Loucy (cell line): ENCODE measurements at regions not wholly inside any gene's neighbourhood (a gene's known extent, or its start where the extent isn't known, plus 50 kb on each side); places are given as distances from the start of the nearest gene placed in this dataset.
"Not testable (repeated sequence)": the region's sequence is repeated elsewhere in the genome, so short reads cannot be mapped to it uniquely, and the experiment has no call there.

Experiments
- H2AFZ ChIP-seq: fragments of 200-600 bp; sonication (generic); 2 replicates; pipeline ENCODE4 v1.6.0; 2016; ENCODE audit warnings: antibody characterized with exemption, mild to moderate bottlenecking, low read length, moderate library complexity
- H3F3A ChIP-seq: fragments of 200-600 bp; 2 replicates; pipeline ENCODE4 v1.6.0; 2016; ENCODE audit warnings: antibody characterized with exemption, low read depth, mild to moderate bottlenecking
- H3K27me3 ChIP-seq: fragments of 200-600 bp; sonication (generic); 2 replicates; pipeline ENCODE4 v1.6.1; 2014; ENCODE audit warnings: low read length, mild to moderate bottlenecking; ENCODE audit not compliant: insufficient read depth, poor library complexity, severe bottlenecking
- H3K36me3 ChIP-seq: fragments of 200-600 bp; sonication (generic); 2 replicates; pipeline ENCODE4 v1.6.1; 2016; ENCODE audit warnings: low read length; ENCODE audit not compliant: insufficient read depth
- H3K4me1 ChIP-seq: fragments of 200-600 bp; sonication (generic); 2 replicates; pipeline ENCODE4 v1.5.1; 2014; ENCODE audit warnings: low read length, mild to moderate bottlenecking; ENCODE audit not compliant: insufficient read depth, poor library complexity, severe bottlenecking
- H3K4me2 ChIP-seq: fragments of 200-600 bp; sonication (generic); 2 replicates; pipeline ENCODE4 v1.6.0; 2014; ENCODE audit warnings: antibody characterized with exemption, low read length, low read depth, mild to moderate bottlenecking; ENCODE audit not compliant: poor library complexity, severe bottlenecking
- H3K4me3 ChIP-seq: fragments of 200-600 bp; sonication (generic); 2 replicates; pipeline ENCODE4 v1.5.1; 2014; ENCODE audit warnings: low read length, mild to moderate bottlenecking, mixed read lengths; ENCODE audit not compliant: poor library complexity, severe bottlenecking
- H3K79me2 ChIP-seq: fragments of 200-600 bp; sonication (generic); 2 replicates; pipeline ENCODE4 v1.6.1; 2014; ENCODE audit warnings: low read length; ENCODE audit not compliant: insufficient read depth
- H3K9ac ChIP-seq: fragments of 200-600 bp; sonication (generic); 2 replicates; pipeline ENCODE4 v1.6.0; 2014; ENCODE audit warnings: mild to moderate bottlenecking, low read depth, low read length, moderate library complexity; ENCODE audit not compliant: poor library complexity, severe bottlenecking
- H3K9me2 ChIP-seq: fragments of 200-600 bp; sonication (generic); replicated peaks from 2 replicates; pipeline ENCODE4 v1.6.1; 2016; ENCODE audit warnings: low read depth, low read length, mixed read lengths
- H3K9me3 ChIP-seq: fragments of 200-600 bp; sonication (generic); 2 replicates; pipeline ENCODE4 v1.6.1; 2014; ENCODE audit warnings: mild to moderate bottlenecking, antibody characterized with exemption, low read length, low read depth; ENCODE audit not compliant: insufficient read depth
- H4K20me1 ChIP-seq: fragments of 200-600 bp; sonication (generic); 2 replicates; pipeline ENCODE4 v1.6.0; 2014; ENCODE audit warnings: antibody characterized with exemption, low read length, mild to moderate bottlenecking; ENCODE audit not compliant: insufficient read depth, poor library complexity, severe bottlenecking
- CTCF ChIP-seq: fragments of 200-600 bp; sonication (generic); conservative IDR thresholded peaks from 2 replicates; pipeline ENCODE4 v1.5.1; 2014; ENCODE audit warnings: mild to moderate bottlenecking, antibody characterized with exemption, low read length
- EZH2phosphoT487 ChIP-seq: fragments of 200-600 bp; IDR thresholded peaks from 2 replicates; pipeline ENCODE4 v1.6.1; 2018; ENCODE audit warnings: antibody characterized with exemption, mild to moderate bottlenecking, moderate library complexity, borderline replicate concordance

- Histone ChIP-seq H2AFZ (no peak overlapping the region), H3K9me3 (no peaks in the 10 kb centered on the region), H4K20me1 (no peaks in the 10 kb centered on the region), H3K4me1 (no peaks in the 10 kb centered on the region), H3K4me2 (no peak overlapping the region), H3K9me2 (no peaks in the 10 kb centered on the region), H3K27me3 (no peaks in the 10 kb centered on the region), H3K36me3 (no peaks in the 10 kb centered on the region), H3K79me2 (no peaks in the 10 kb centered on the region), H3F3A (no peaks in the 10 kb centered on the region), H3K9ac (no peak overlapping the region), H3K4me3 (no peak overlapping the region)
- TF ChIP-seq CTCF (no peak), EZH2phosphoT487 (no peak)
These were observed 606.6 kb upstream of the MAP3K7 start for GRCh38 chr6:91193446-91193845.

DNA sequence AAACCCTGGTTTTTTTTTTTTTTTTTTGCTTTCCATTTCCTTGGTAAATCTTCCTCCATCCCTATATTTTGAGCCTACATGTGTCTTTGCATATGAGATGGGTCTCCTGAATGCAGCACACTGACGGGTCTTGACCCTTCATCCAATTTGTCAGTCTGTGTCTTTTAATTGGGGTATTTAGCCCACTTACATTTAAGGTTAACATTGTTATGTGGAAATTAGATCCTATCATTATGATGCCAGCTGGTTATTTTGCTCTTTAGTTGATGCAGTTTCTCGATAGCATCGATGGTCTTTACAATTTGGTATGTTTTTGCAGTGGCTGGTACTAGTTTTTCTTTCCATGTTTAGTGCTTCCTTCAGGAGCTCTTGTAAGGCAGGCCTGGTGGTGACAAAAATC is 603.2 kb upstream of the MAP3K7 start:
- H3K9ac ChIP-seq, H3K4me2 ChIP-seq, H2AFZ ChIP-seq, H4K20me1 ChIP-seq, H3K9me2 ChIP-seq, H3K36me3 ChIP-seq, H3K9me3 ChIP-seq, H3K4me3 ChIP-seq, H3K4me1 ChIP-seq, H3K27me3 ChIP-seq, H3K79me2 ChIP-seq, H3F3A ChIP-seq: not testable (repeated sequence)

DNA sequence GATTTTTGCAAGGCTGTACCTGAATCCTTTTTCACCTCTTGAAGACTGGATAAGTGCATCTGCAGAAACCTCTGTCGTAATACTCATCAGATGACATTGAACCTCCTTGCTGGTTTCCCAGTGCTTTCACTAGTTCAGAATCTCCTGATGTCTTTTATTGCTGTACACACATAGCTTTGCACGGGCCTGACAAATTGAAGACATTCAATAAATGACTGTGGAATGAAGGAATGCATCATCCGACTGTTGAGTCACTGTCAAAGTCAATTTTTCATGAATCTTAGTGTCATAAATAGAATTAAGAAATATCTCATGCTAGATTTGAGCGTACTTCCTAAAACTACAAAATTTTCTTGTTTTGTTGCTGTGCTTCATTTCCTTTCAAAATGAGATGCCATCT is 598.2 kb upstream of the MAP3K7 start:
- Histone ChIP-seq H4K20me1 (no peaks in the 10 kb centered on the region), H3F3A (no peaks in the 10 kb centered on the region; the same call in 1 of the 2 replicates)
- TF ChIP-seq CTCF (no peak), EZH2phosphoT487 (no peak)

DNA sequence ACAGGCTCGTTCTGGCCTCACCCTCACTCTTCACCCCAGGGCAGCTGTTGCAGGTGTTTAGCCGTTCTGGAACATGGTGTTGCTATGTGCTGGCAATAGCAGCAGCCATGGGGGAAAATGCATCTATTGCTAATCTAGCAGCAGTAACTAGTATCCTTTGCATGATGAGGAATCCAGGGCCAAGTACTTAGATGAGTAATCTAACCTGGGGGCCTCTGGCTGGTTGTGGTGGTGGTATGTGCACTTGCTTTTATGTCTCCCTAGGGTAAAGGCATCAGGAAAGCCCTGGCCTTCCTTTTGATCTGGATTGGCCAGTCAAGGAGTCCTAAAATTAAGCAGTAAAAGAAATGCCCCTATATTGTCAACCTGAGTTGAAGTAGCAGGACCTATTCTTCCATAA is 594.5 kb upstream of the MAP3K7 start:
- TF ChIP-seq EZH2phosphoT487 (no peak), CTCF (no peak)
- H3K4me1 ChIP-seq, result no peaks in the 10 kb centered on the region
- no peak overlapping the region for H3K4me3 ChIP-seq
- no peaks in the 10 kb centered on the region for H3K79me2 ChIP-seq
- H3K9me3 ChIP-seq, result no peaks in the 10 kb centered on the region
- H3K36me3 ChIP-seq, result no peaks in the 10 kb centered on the region
- no peak overlapping the region for H3K4me2 ChIP-seq
- H2AFZ ChIP-seq, result no peak overlapping the region
- H3K9ac ChIP-seq, result no peak overlapping the region
- no peaks in the 10 kb centered on the region for H4K20me1 ChIP-seq
- H3K27me3 ChIP-seq, result no peaks in the 10 kb centered on the region
- H3F3A ChIP-seq, result no peaks in the 10 kb centered on the region; the same call in 1 of the 2 replicates
- no peaks in the 10 kb centered on the region for H3K9me2 ChIP-seq

More for the DNA sequence above, 598.2 kb upstream of the MAP3K7 start:
- Histone ChIP-seq H3K27me3 (no peaks in the 10 kb centered on the region), H3K4me3 (no peak overlapping the region), H3K4me1 (no peaks in the 10 kb centered on the region), H3K4me2 (no peak overlapping the region), H3K9me3 (no peaks in the 10 kb centered on the region), H3K9me2 (no peaks in the 10 kb centered on the region), H3K79me2 (no peaks in the 10 kb centered on the region), H3K9ac (no peak overlapping the region), H2AFZ (no peak overlapping the region), H3K36me3 (no peaks in the 10 kb centered on the region)
